ENCODE measurements at regions not wholly inside any gene's neighbourhood (a gene's known extent, or its start where the extent isn't known, plus 50 kb on each side); places are given as distances from the start of the nearest gene placed in this dataset.
"Not testable (repeated sequence)": the region's sequence is repeated elsewhere in the genome, so short reads cannot be mapped to it uniquely, and the experiment has no call there.

- WGBS, 2 donors: 27 to 58% methylated on average over 1 of the region's 1 CpG
- DNase-seq (no peak), ATAC-seq (ENCODE audit: insufficient read depth, low FRiP score) (no peak)
- no peaks in the 10 kb centered on the region for H3K36me3 ChIP-seq (ENCODE audit: control insufficient read depth in 4 of 4, insufficient read depth in 4 of 4, low read length in 4 of 4)
- no peak overlapping the region for H3K9ac ChIP-seq (ENCODE audit: insufficient read depth in 1 of 2, low read length in 2 of 2)
- no peak overlapping the region for H3K27ac ChIP-seq (ENCODE audit: low read depth in 1 of 2, low read length in 1 of 2)
- no peaks in the 10 kb centered on the region for H3K4me1 ChIP-seq (ENCODE audit: control insufficient read depth in 5 of 5, insufficient read depth in 5 of 5, low read length in 5 of 5)
- no peak overlapping the region for H3K4me3 ChIP-seq
- no peaks in the 10 kb centered on the region for H3K27me3 ChIP-seq (ENCODE audit: control insufficient read depth in 3 of 3, insufficient read depth in 3 of 3, low read length in 2 of 3)
- no peaks in the 10 kb centered on the region for H3K9me3 ChIP-seq (ENCODE audit: control insufficient read depth in 4 of 4, insufficient read depth in 3 of 4, low read length in 3 of 4)
- TF ChIP-seq CTCF (IDR thresholded peaks at IDR 0.05; ENCODE audit: control extremely low read depth, extremely low read depth): no peak
Observed at GRCh38 chr1:173329726-173330125, 122.6 kb upstream of the TNFSF4 start.

GRCh38 chr1:173330149-173330951, 123.2 kb upstream of the TNFSF4 start:
- ATAC-seq (ENCODE audit: insufficient read depth, low FRiP score): no peak
- Histone ChIP-seq H3K4me3 (no peak overlapping the region), H3K9ac (ENCODE audit: insufficient read depth in 1 of 2, low read length in 2 of 2) (no peak overlapping the region), H3K9me3 (ENCODE audit: control insufficient read depth in 4 of 4, insufficient read depth in 3 of 4, low read length in 3 of 4) (no peaks in the 10 kb centered on the region), H3K4me1 (ENCODE audit: control insufficient read depth in 5 of 5, insufficient read depth in 5 of 5, low read length in 5 of 5) (no peaks in the 10 kb centered on the region), H3K36me3 (ENCODE audit: control insufficient read depth in 4 of 4, insufficient read depth in 4 of 4, low read length in 4 of 4) (no peaks in the 10 kb centered on the region), H3K27ac (ENCODE audit: low read depth in 1 of 2, low read length in 1 of 2) (no peak overlapping the region), H3K27me3 (ENCODE audit: control insufficient read depth in 3 of 3, insufficient read depth in 3 of 3, low read length in 2 of 3) (no peaks in the 10 kb centered on the region)
- WGBS, 2 donors: 98 to 99% methylated on average over 3 of the region's 3 CpGs
- DNase-seq: peak in 2 of 3 donors; percentile 12 to 60
- TF ChIP-seq CTCF (IDR thresholded peaks at IDR 0.05; ENCODE audit: control extremely low read depth, extremely low read depth): no peak

GRCh38 chr1:173330952-173331548, 123.9 kb upstream of the TNFSF4 start:
- WGBS, 2 donors: 57 to 68% methylated on average over 10 of the region's 10 CpGs
- not testable (repeated sequence) for ATAC-seq (ENCODE audit: insufficient read depth, low FRiP score); H3K9me3 ChIP-seq (ENCODE audit: control insufficient read depth in 4 of 4, insufficient read depth in 3 of 4, low read length in 3 of 4)

GRCh38 chr1:173332026-173332425, 124.9 kb upstream of the TNFSF4 start:
- ATAC-seq (ENCODE audit: insufficient read depth, low FRiP score): peak; percentile 39
- no peaks in the 10 kb centered on the region for H3K27me3 ChIP-seq (ENCODE audit: control insufficient read depth in 3 of 3, insufficient read depth in 3 of 3, low read length in 2 of 3)
- no peaks in the 10 kb centered on the region for H3K36me3 ChIP-seq (ENCODE audit: control insufficient read depth in 4 of 4, insufficient read depth in 4 of 4, low read length in 4 of 4)
- DNase-seq: peak in 1 of 3 donors; percentile 13
- WGBS, 2 donors: 14 to 51% methylated on average over 2 of the region's 2 CpGs
- peak overlapping the region in 1 of 2 donors; percentile 74 for H3K27ac ChIP-seq (ENCODE audit: low read depth in 1 of 2, low read length in 1 of 2)
- H3K4me3 ChIP-seq: no peak overlapping the region
- no peak for TF ChIP-seq CTCF (IDR thresholded peaks at IDR 0.05; ENCODE audit: control extremely low read depth, extremely low read depth)
- no peaks in the 10 kb centered on the region for H3K9me3 ChIP-seq (ENCODE audit: control insufficient read depth in 4 of 4, insufficient read depth in 3 of 4, low read length in 3 of 4)
- no peaks in the 10 kb centered on the region for H3K4me1 ChIP-seq (ENCODE audit: control insufficient read depth in 5 of 5, insufficient read depth in 5 of 5, low read length in 5 of 5)
- no peak overlapping the region for H3K9ac ChIP-seq (ENCODE audit: insufficient read depth in 1 of 2, low read length in 2 of 2)

More at GRCh38 chr1:173330952-173331548, 123.9 kb upstream of the TNFSF4 start:
- H3K27ac ChIP-seq (ENCODE audit: low read depth in 1 of 2, low read length in 1 of 2): peak overlapping the region in 1 of 2 donors; percentile 53
- not testable (repeated sequence) for H3K4me3 ChIP-seq; H3K36me3 ChIP-seq (ENCODE audit: control insufficient read depth in 4 of 4, insufficient read depth in 4 of 4, low read length in 4 of 4); H3K9ac ChIP-seq (ENCODE audit: insufficient read depth in 1 of 2, low read length in 2 of 2); H3K4me1 ChIP-seq (ENCODE audit: control insufficient read depth in 5 of 5, insufficient read depth in 5 of 5, low read length in 5 of 5); DNase-seq; H3K27me3 ChIP-seq (ENCODE audit: control insufficient read depth in 3 of 3, insufficient read depth in 3 of 3, low read length in 2 of 3)

All from lung (tissue), 11 donors.